ENCODE measurements at regions not wholly inside any gene's neighbourhood (a gene's known extent, or its start where the extent isn't known, plus 50 kb on each side); places are given as distances from the start of the nearest gene placed in this dataset.

DNA sequence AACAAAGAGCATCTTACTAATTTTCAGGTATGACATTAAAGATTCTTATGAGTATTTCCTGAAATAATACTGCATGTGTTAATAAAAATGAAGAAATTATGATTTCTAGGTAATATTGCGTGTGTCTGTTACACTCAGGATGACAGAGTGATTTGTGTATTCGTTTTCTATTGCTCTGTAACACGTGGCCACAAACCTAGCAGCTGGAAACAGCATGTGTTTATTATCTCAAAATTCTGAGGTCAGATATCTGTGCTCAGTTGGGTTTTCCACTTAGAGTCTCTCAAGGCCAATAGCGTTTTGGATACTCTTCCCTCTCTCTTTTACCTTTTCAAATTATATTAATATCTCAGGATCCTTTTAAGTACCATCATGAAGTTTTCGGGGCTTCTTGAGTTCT lies 667.9 kb upstream of the CDH7 start:
- in situ Hi-C loops (cut with MboI), result no loop called here
- Histone ChIP-seq H3K36me3 (ENCODE audit: control insufficient read depth, insufficient read depth, low read length) (no peaks in the 10 kb centered on the region), H3K27ac (ENCODE audit: extremely low read depth, low read depth, low read length) (no peak overlapping the region), H3K4me3 (no peak overlapping the region), H4K20me1 (replicated peaks; ENCODE audit: control insufficient read depth, insufficient read depth, low read length) (no peaks in the 10 kb centered on the region), H3K4me1 (replicated peaks in 1 of 2; ENCODE audit: control insufficient read depth in 2 of 2, insufficient read depth in 2 of 2, low read length in 2 of 2) (no peaks in the 10 kb centered on the region), H2AFZ (ENCODE audit: low read depth, low read length) (no peak overlapping the region), H3K9ac (ENCODE audit: insufficient read depth in 1 of 2, low read depth in 2 of 2, low read length in 2 of 2) (no peak overlapping the region), H3K9me3 (replicated peaks; ENCODE audit: control insufficient read depth, insufficient read depth, low read depth, low read length) (no peaks in the 10 kb centered on the region), H3K79me2 (ENCODE audit: control insufficient read depth, insufficient read depth, low read length) (no peaks in the 10 kb centered on the region), H3K27me3 (ENCODE audit: control insufficient read depth in 2 of 2, insufficient read depth in 2 of 2, low read length in 2 of 2) (no peaks in the 10 kb centered on the region), H3K9me1 (ENCODE audit: control insufficient read depth, insufficient read depth, low read length) (no peaks in the 10 kb centered on the region), H3K4me2 (ENCODE audit: insufficient read depth, low read length) (no peak overlapping the region)
- no TSS peak for BruUV-seq (replicated peaks)
- FAIRE-seq (no peak), ATAC-seq (no peak), DNase-seq (ENCODE audit: extremely low read depth in 1 of 4, low spot score in 3 of 4) (no peak)
- ChIA-PET CTCF (ENCODE audit: low intra/inter-chr PET ratio) (no interaction called here), POLR2A (no interaction called here)
- intact Hi-C loops (cut with micrococcal nuclease), result no loop called here
- WGBS (ENCODE audit: insufficient coverage, low coverage, missing lambda C conversion rate), result 3% methylated on average over 5 of the region's 5 CpGs
- TF ChIP-seq NRF1 (conservative IDR thresholded peaks at IDR 0.05 in 1 of 2, IDR thresholded peaks at IDR 0.05 in 1 of 2) (no peak), CREBBP (IDR thresholded peaks at IDR 0.05; ENCODE audit: low read depth, low read length) (no peak), ZNF668 (CRISPR knock-in tag; IDR thresholded peaks at IDR 0.05) (no peak), ZBED1 (IDR thresholded peaks at IDR 0.05) (no peak), ZZZ3 (IDR thresholded peaks at IDR 0.05) (no peak), ZNF76 (CRISPR knock-in tag; IDR thresholded peaks at IDR 0.05; ENCODE audit: borderline replicate concordance) (no peak), ZBTB5 (IDR thresholded peaks at IDR 0.05) (no peak), E2F3 (CRISPR knock-in tag; IDR thresholded peaks at IDR 0.05) (no peak), HDAC8 (tag; IDR thresholded peaks at IDR 0.05) (no peak), CTBP1 (IDR thresholded peaks at IDR 0.05; ENCODE audit: borderline replicate concordance) (no peak), HMGN3 (IDR thresholded peaks at IDR 0.05; ENCODE audit: borderline replicate concordance, extremely low read depth, insufficient read length, low read depth, low read length) (no peak), PML (IDR thresholded peaks at IDR 0.05; ENCODE audit: low read length) (no peak), PHB (CRISPR knock-in tag; IDR thresholded peaks at IDR 0.05) (no peak), HDAC1 (IDR thresholded peaks at IDR 0.05) (no peak), NUFIP1 (IDR thresholded peaks at IDR 0.05; ENCODE audit: partially characterized antibody) (no peak), ZBTB49 (CRISPR knock-in tag; IDR thresholded peaks at IDR 0.05; ENCODE audit: borderline replicate concordance) (no peak), SMAD3 (CRISPR knock-in tag; conservative IDR thresholded peaks at IDR 0.05) (no peak), CREB3L1 (IDR thresholded peaks at IDR 0.05; ENCODE audit: borderline replicate concordance, low read depth) (no peak)
- TF ChIP-seq, protein P1, sequence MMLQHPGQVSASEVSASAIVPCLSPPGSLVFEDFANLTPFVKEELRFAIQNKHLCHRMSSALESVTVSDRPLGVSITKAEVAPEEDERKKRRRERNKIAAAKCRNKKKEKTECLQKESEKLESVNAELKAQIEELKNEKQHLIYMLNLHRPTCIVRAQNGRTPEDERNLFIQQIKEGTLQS (IDR thresholded peaks at IDR 0.05), result no peak
- TF ChIP-seq, protein P1 (CRISPR knock-in tag; conservative IDR thresholded peaks at IDR 0.05), result no peak

All from K562 (cell line).